ENCODE measurements at regions not wholly inside any gene's neighbourhood (a gene's known extent, or its start where the extent isn't known, plus 50 kb on each side); places are given as distances from the start of the nearest gene placed in this dataset.

DNA sequence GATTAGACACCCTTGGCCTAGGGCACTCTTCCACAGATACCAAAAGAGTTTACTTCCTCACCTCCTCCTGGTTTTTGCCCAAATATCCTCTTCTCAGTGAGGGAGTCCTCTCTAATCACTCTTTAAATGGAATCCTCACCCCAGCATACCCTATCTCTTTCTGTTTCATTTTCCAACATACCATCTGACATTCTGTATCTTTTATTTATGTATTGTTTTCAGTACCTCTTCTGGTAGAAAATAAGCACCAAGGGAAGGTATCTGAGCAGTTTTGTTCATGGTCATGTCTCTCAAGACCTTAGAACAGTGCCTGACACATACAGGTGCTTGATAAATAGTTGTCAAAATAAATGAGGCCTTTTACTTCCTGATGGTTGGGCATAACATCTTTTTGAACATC, 55.1 kb downstream of the KIAA0408 start:
- TF ChIP-seq, protein P1, sequence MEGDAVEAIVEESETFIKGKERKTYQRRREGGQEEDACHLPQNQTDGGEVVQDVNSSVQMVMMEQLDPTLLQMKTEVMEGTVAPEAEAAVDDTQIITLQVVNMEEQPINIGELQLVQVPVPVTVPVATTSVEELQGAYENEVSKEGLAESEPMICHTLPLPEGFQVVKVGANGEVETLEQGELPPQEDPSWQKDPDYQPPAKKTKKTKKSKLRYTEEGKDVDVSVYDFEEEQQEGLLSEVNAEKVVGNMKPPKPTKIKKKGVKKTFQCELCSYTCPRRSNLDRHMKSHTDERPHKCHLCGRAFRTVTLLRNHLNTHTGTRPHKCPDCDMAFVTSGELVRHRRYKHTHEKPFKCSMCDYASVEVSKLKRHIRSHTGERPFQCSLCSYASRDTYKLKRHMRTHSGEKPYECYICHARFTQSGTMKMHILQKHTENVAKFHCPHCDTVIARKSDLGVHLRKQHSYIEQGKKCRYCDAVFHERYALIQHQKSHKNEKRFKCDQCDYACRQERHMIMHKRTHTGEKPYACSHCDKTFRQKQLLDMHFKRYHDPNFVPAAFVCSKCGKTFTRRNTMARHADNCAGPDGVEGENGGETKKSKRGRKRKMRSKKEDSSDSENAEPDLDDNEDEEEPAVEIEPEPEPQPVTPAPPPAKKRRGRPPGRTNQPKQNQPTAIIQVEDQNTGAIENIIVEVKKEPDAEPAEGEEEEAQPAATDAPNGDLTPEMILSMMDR (conservative IDR thresholded peaks at IDR 0.05; ENCODE audit: low read length), result no peak
- TF ChIP-seq EZH2phosphoT487 (IDR thresholded peaks at IDR 0.05; ENCODE audit: borderline replicate concordance, low read depth, low read length), result no peak
